ENCODE measurements at regions not wholly inside any gene's neighbourhood (a gene's known extent, or its start where the extent isn't known, plus 50 kb on each side); places are given as distances from the start of the nearest gene placed in this dataset.

GRCh38 chr11:7872890-7873289 is 58.2 kb downstream of the OR10A6 start:
- TF ChIP-seq GLI4 (tag by site-specific recombination; IDR thresholded peaks at IDR 0.05) = no peak
- TF ChIP-seq ZNF600 (tag by site-specific recombination; IDR thresholded peaks at IDR 0.05) = no peak
- TF ChIP-seq ZNF549 (tag by site-specific recombination; IDR thresholded peaks at IDR 0.05) = no peak

Data from HEK293 (cell line).